Heart left ventricle (tissue), 13 donors: ENCODE measurements at regions not wholly inside any gene's neighbourhood (a gene's known extent, or its start where the extent isn't known, plus 50 kb on each side); places are given as distances from the start of the nearest gene placed in this dataset.

Experiments used
- POLR2A ChIP-seq, 2 donors: fragments of 450-650 bp; IDR thresholded peaks; one replicate each; pipeline ENCODE4 v1.6.1; 2017; ENCODE audit warnings: antibody characterized with exemption in 2 of 2, mild to moderate bottlenecking in 2 of 2, moderate library complexity in 2 of 2
- TF ChIP-seq, protein P1 (sequence below), 12 donors: fragments of 200-600 bp; sonication (generic) in 4 of 12; IDR thresholded peaks; one replicate each; pipeline versions ENCODE4 v1.5.0 to v1.8.0; 2018 to 2022; ENCODE audit warnings: antibody characterized with exemption in 12 of 12, mild to moderate bottlenecking in 5 of 12
- donor health status: ischemic (EF 13 %, LVEDD 7.1; RV severe dilation, severe dysfunction).
- donor health status: DM: no; HTN: yes; CAD: no.
- donor health status: DM: no; HTN: no; CAD: no.
- donor health status: ischemic (EF 25% LVEDD 6.9; RV normal size, moderate dysfunction).
- donor health status: ischemic (EF 25% LVEDD 5.7; RV mildly dilated, moderate dysfunction).
- donor health status: ischemic (EF 35%, LVEDD 5.7; RV mildly dilated, moderate dysfunction).
- donor health status: nonischemic (EF 11% LVEDD 7.7; RV severe dilation, severe dysfunction).
- donor health status: DM: yes; HTN: yes; CAD: no.
- donor health status: PGD.
- donor health status: ischemic (EF 29% LVEDD 5.4; RV normal size, mild dysfunction).
- donor health status: nonischemic (EF 23%, LVEDD 6.1; RV moderate dilation, normal function).

DNA sequence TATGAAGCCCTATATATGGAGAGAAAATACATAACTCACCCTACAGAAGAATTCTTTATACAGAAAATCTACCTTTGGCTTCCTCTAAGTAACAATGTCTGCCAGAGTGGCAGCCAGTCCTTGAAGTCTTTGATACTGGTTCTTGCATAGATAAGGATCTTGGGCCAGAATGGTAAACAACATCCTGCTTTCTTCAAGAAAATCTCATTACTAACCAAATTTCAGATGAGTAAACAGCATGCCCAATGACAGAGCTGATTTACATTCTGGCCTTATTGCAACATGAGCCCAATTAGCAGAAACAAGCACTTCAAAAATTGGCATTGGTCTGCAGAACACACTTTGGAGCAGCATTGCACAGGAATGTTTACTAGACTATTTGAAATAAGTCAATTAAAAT lies 336.5 kb upstream of the ST6GAL2 start:
- no peak for TF ChIP-seq POLR2A (IDR thresholded peaks at IDR 0.05)
- TF ChIP-seq, protein P1, sequence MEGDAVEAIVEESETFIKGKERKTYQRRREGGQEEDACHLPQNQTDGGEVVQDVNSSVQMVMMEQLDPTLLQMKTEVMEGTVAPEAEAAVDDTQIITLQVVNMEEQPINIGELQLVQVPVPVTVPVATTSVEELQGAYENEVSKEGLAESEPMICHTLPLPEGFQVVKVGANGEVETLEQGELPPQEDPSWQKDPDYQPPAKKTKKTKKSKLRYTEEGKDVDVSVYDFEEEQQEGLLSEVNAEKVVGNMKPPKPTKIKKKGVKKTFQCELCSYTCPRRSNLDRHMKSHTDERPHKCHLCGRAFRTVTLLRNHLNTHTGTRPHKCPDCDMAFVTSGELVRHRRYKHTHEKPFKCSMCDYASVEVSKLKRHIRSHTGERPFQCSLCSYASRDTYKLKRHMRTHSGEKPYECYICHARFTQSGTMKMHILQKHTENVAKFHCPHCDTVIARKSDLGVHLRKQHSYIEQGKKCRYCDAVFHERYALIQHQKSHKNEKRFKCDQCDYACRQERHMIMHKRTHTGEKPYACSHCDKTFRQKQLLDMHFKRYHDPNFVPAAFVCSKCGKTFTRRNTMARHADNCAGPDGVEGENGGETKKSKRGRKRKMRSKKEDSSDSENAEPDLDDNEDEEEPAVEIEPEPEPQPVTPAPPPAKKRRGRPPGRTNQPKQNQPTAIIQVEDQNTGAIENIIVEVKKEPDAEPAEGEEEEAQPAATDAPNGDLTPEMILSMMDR (IDR thresholded peaks at IDR 0.05), result no peak
